Suprapubic skin (tissue), 4 donors: ENCODE measurements at regions not wholly inside any gene's neighbourhood (a gene's known extent, or its start where the extent isn't known, plus 50 kb on each side); places are given as distances from the start of the nearest gene placed in this dataset.

Experiments
- CTCF ChIP-seq, 2 donors: fragments of 200-600 bp in 1 of 2; fragments of 450-650 bp in 1 of 2; sonication (generic) in 1 of 2; IDR thresholded peaks; one replicate each; pipeline ENCODE4 v1.5.1; 2016 to 2019; ENCODE audit warnings: antibody characterized with exemption in 2 of 2, mild to moderate bottlenecking in 1 of 2, moderate library complexity in 1 of 2
- EP300 ChIP-seq: sonication (generic); formaldehyde crosslinking; IDR thresholded peaks from one replicate; pipeline ENCODE4 v1.6.1; 2017; ENCODE audit warnings: antibody characterized with exemption
- POLR2A ChIP-seq, 2 donors: fragments of 450-650 bp; IDR thresholded peaks; one replicate each; pipeline ENCODE4 v1.6.1; 2017; ENCODE audit warnings: antibody characterized with exemption in 2 of 2, mild to moderate bottlenecking in 2 of 2, moderate library complexity in 2 of 2
- POLR2AphosphoS5 ChIP-seq, 3 donors: sonication (generic); formaldehyde crosslinking; IDR thresholded peaks; one replicate each; pipeline ENCODE4 v1.6.1; 2017; ENCODE audit warnings: antibody characterized with exemption in 3 of 3

GRCh38 chr3:26011276-26011675 lies 221.4 kb downstream of the OXSM start:
- TF ChIP-seq CTCF (IDR thresholded peaks at IDR 0.05), result no peak
- TF ChIP-seq POLR2A (IDR thresholded peaks at IDR 0.05), result no peak
- no peak for TF ChIP-seq POLR2AphosphoS5 (IDR thresholded peaks at IDR 0.05)
- no peak for TF ChIP-seq EP300
